H7 (cell line): ENCODE measurements at regions not wholly inside any gene's neighbourhood (a gene's known extent, or its start where the extent isn't known, plus 50 kb on each side); places are given as distances from the start of the nearest gene placed in this dataset.
"Not testable (repeated sequence)": the region's sequence is repeated elsewhere in the genome, so short reads cannot be mapped to it uniquely, and the experiment has no call there.

Experiments
- DNase-seq: peaks from one replicate; pipeline ENCODE4 v3.0.0; 2012
- H3K27me3 ChIP-seq: 2 replicates; pipeline ENCODE4 v1.6.0; 2011; ENCODE audit warnings: mild to moderate bottlenecking, low read length; ENCODE audit not compliant: control insufficient read depth, insufficient read depth
- H3K36me3 ChIP-seq: replicated peaks from 2 replicates; pipeline ENCODE4 v1.5.1; 2011; ENCODE audit warnings: low read length; ENCODE audit not compliant: control insufficient read depth, insufficient read depth
- H3K4me3 ChIP-seq: 2 replicates; pipeline ENCODE4 v1.5.1; 2011; ENCODE audit warnings: low read depth, mild to moderate bottlenecking, control low read depth, low read length, moderate library complexity; ENCODE audit not compliant: insufficient read depth

DNA sequence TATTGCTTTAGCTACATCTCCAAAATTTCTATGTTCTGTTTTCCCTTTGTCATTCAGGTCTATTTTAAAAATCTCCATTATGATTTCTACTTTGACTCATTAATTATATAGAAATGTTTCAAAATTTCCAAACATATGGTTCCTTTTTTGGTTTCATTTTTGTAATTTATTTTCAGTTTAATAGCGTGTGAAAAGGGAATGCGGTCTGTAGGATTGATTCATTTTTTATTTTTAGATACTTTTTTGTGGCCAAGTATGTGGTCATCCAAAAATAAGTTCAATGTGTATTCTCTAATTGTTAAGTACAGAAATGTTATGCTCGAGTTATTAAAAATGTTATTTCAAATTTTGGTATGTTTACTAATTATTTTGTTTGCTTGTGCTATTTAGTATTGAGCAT is 72.5 kb upstream of the ANKRD1 start:
- Histone ChIP-seq H3K36me3 (no peaks in the 10 kb centered on the region), H3K4me3 (no peak overlapping the region), H3K27me3 (no peaks in the 10 kb centered on the region)
- no peak for DNase-seq

DNA sequence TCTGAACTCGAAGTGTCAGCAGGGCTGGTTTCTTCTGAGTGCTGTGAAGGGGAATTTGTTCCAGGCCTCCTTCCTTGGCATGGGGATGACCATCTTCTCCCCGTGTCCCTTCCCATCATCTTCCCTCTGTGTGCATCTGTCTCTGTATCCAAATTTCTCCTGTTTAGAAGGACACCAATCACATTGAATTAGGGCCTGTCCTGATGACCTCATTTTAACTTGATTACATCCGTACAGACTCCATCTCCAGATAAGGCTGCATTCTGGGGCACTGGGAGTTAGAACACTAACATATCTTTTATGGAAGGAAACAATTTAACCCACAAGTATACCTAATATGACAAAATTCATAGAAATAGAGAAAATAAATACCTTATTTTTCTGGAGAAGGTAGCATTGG is 76.8 kb upstream of the ANKRD1 start:
- Histone ChIP-seq H3K4me3 (no peak overlapping the region), H3K36me3 (no peaks in the 10 kb centered on the region), H3K27me3 (no peaks in the 10 kb centered on the region)
- no peak for DNase-seq

DNA sequence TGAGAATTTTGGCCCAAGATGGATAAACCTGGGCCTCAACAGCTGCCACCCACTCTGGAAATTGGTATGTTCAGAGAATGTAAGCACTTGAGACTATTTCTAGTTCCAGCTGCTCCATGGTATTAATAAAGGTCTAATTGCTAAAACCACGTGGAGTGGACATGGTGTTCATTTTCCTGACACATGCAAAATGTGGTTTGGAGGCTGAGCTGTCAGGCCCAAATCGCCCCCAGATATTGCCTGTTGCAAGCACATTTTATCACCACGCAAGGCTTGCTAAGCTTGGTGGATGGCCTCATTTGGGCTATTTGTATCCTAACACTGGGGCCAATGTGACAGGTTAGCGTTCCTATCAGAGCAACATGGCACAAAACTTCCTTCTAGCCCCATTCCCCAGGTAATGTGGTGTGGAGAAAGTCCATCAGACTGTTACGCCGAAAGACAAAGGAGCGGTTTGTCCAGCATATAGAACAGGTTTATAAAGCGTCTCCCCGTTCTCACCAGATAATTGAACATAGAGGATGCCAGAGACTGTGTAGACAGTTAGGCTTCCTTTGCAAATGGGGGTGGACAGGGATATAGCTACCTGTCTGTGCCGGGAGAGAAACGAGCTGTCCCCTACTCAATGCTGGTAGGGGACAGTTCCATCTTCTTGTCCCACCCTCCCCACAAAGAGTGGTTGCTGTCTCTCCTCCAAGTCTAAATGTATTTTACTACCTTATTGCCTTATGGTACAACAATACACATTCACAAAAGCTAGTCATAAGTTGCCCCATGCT is 78.0 kb upstream of the ANKRD1 start:
- H3K27me3 ChIP-seq: no peaks in the 10 kb centered on the region
- no peak for DNase-seq

GRCh38 chr10:90999512-91000172 is 78.8 kb upstream of the ANKRD1 start:
- DNase-seq: no peak
- Histone ChIP-seq H3K27me3 (no peaks in the 10 kb centered on the region), H3K36me3 (no peaks in the 10 kb centered on the region)

More for the DNA sequence above, 78.0 kb upstream of the ANKRD1 start:
- Histone ChIP-seq H3K36me3 (no peaks in the 10 kb centered on the region), H3K4me3 (no peak overlapping the region)

GRCh38 chr10:91000470-91000869 is 79.6 kb upstream of the ANKRD1 start:
- DNase-seq: no peak
- Histone ChIP-seq H3K4me3 (no peak overlapping the region), H3K27me3 (no peaks in the 10 kb centered on the region), H3K36me3 (no peaks in the 10 kb centered on the region)

More at GRCh38 chr10:90999512-91000172, 78.8 kb upstream of the ANKRD1 start:
- no peak overlapping the region for H3K4me3 ChIP-seq

DNA sequence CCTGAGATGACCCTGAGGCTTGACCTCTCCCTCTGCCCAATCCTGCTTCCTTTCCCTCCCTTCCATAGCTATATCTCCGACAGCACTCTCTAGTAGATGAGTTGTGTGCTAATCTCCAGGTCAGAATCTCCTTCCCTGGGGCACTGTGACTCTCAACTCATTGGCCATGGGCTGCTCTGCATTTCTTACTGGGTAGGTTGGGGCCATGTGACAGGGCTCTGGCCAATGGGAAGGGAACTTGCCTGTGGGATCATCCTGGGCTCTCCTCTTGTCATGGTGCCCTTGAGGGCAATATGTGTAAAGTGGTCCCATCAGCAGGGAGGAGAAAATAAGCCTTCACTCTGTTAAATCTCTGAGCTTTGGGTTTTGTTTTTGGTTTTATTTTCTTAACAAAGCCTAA is 80.1 kb upstream of the ANKRD1 start:
- H3K27me3 ChIP-seq: no peaks in the 10 kb centered on the region
- no peak overlapping the region for H3K4me3 ChIP-seq
- H3K36me3 ChIP-seq: no peaks in the 10 kb centered on the region
- DNase-seq: no peak

- Histone ChIP-seq H3K4me3 (no peak overlapping the region), H3K36me3 (no peaks in the 10 kb centered on the region), H3K27me3 (no peaks in the 10 kb centered on the region)
- DNase-seq: no peak
Observed at GRCh38 chr10:91002656-91003055, 81.8 kb upstream of the ANKRD1 start.

DNA sequence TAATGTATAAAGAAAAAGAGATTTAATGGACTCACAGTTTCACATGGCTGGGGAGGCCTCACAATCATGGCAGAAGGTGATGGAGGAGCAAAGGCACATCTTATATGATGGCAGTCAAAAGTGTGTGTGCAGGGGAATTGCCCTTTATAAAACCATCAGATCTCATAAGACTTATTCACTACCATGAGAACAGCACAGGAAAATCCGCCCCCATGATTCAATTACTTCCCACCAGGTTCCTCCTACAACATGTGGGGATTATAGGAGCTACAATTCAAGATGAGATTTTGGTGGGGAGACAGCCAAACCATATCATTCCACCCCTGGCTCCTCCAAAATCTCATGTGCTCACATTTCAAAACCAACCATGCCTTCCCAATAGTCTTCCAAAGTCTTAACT is 82.5 kb upstream of the ANKRD1 start:
- H3K36me3 ChIP-seq, H3K27me3 ChIP-seq, H3K4me3 ChIP-seq, DNase-seq: not testable (repeated sequence)

DNA sequence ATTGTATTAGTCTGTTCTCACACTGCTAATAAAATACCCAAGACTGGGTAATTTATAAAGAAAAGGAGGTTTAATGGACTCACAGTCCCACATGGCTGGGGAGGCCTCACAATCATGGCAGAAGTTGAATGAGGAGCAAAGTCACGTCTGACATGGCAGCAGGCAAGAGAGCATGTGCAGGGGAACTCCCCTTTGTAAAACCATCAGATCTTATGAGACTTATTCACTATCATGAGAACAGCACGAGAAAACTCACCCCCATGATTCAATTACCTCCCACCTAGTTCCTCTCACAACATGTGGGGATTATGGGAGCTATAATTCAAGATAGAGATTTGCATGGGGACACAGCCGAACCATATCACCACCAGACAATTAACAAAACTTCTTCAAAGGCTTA is 84.4 kb upstream of the ANKRD1 start:
- DNase-seq, H3K36me3 ChIP-seq, H3K27me3 ChIP-seq, H3K4me3 ChIP-seq: not testable (repeated sequence)

GRCh38 chr10:91006001-91006751 is 85.3 kb upstream of the ANKRD1 start:
- no peaks in the 10 kb centered on the region for H3K27me3 ChIP-seq
- DNase-seq: peak; percentile 7
- no peak overlapping the region for H3K4me3 ChIP-seq
- H3K36me3 ChIP-seq: no peaks in the 10 kb centered on the region

DNA sequence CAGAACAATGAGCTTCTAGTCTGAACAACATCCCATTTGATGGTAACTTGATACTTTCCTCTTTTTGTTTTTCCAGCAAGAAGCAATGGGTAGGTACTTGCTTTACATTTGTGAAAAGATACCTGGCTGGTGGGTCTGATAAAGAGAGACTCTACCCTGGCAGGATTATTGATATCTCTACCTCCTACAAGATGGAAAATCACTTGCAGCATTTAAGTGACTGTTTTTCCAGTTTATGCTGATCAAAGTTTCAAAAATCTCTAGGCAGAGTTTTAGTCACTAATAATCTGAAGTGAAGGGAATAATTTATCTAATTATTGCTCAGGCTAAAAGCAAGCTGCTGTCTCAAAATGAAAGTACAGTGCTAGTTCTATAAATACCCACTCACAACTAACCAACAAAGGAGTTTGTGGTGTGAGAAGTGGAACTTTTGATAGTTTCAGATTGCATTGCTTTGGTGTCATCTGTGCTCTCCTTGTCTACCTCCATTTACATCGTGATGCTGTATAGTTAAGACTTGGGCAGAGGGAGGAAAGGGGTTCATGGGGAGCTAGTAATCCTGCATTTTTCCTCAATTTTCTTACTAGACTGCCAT is 86.0 kb upstream of the ANKRD1 start:
- no peak overlapping the region for H3K4me3 ChIP-seq
- no peaks in the 10 kb centered on the region for H3K27me3 ChIP-seq
- no peaks in the 10 kb centered on the region for H3K36me3 ChIP-seq
- DNase-seq: no peak

GRCh38 chr10:91007655-91008054 is 86.8 kb upstream of the ANKRD1 start:
- Histone ChIP-seq H3K36me3 (no peaks in the 10 kb centered on the region), H3K27me3 (no peaks in the 10 kb centered on the region), H3K4me3 (no peak overlapping the region)
- DNase-seq: no peak

DNA sequence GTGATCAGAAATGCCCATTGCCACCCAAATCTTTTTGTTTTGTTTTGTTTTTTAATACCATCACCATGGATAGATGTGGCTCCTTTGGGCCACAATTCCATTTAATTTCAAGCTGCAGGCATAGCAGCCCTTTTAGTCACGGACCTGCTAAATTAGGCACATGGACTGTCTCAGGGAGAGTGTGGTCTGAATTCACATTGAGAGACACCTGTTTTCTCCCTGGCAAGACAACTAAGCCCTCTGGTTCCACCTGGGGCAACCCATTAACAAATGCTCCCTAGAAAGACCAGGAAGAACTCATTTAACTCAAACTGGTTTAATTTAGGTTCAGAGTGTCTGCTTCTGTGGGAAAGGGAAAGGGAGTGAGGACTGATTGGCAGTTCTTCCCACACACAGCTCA is 88.2 kb upstream of the ANKRD1 start:
- no peaks in the 10 kb centered on the region for H3K36me3 ChIP-seq
- no peaks in the 10 kb centered on the region for H3K27me3 ChIP-seq
- H3K4me3 ChIP-seq: no peak overlapping the region
- DNase-seq: no peak

DNA sequence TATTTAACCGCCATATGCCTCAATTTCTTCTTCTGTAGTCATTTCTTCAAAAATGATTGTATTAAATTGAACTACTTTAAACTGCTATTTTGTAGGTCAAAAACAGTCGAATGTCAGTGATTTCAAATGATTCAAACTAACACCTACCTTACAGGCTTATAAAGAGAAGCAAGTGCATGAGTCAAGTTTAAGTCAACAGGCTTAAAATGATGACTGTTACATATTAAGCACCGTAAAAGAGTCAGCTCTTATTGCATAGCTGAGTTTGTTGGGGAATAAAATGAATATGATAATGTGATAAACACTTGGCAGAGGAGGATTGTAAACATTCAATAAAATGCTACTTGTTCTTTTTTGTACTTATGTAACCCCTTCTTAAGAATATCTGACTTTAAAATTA is 90.1 kb upstream of the ANKRD1 start:
- H3K4me3 ChIP-seq: no peak overlapping the region
- no peak for DNase-seq
- H3K27me3 ChIP-seq: no peaks in the 10 kb centered on the region
- no peaks in the 10 kb centered on the region for H3K36me3 ChIP-seq

DNA sequence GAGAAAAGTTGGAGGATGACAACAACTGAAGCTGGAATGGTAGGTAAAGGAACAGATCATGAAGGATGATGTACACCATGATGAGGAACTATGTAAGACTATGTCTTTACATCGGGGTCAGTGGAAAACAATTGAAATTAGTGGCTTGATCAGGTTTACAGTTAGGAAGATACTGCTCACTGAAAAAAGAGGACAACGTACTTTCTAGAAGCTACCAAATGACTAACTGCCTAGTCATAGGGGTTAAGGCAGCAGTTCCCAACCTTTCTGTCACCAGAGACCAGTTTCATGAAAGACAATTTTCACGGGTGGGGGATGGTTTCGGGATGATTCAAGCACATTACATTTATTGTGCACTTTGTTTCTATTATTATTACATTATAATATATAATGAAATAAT is 91.6 kb upstream of the ANKRD1 start:
- Histone ChIP-seq H3K4me3 (no peak overlapping the region), H3K36me3 (no peaks in the 10 kb centered on the region), H3K27me3 (no peaks in the 10 kb centered on the region)
- DNase-seq: no peak
